SH-SY5Y (cell line): ENCODE measurements at regions not wholly inside any gene's neighbourhood (a gene's known extent, or its start where the extent isn't known, plus 50 kb on each side); places are given as distances from the start of the nearest gene placed in this dataset.

Source experiments
- GATA2 ChIP-seq: IDR thresholded peaks from 2 replicates; pipeline ENCODE4 v1.6.1; 2011; ENCODE audit warnings: mild to moderate bottlenecking, low read depth, low read length
- GATA3 ChIP-seq: IDR thresholded peaks from 2 replicates; pipeline ENCODE4 v1.6.1; 2011; ENCODE audit warnings: low read depth, mild to moderate bottlenecking, low read length, moderate library complexity

DNA sequence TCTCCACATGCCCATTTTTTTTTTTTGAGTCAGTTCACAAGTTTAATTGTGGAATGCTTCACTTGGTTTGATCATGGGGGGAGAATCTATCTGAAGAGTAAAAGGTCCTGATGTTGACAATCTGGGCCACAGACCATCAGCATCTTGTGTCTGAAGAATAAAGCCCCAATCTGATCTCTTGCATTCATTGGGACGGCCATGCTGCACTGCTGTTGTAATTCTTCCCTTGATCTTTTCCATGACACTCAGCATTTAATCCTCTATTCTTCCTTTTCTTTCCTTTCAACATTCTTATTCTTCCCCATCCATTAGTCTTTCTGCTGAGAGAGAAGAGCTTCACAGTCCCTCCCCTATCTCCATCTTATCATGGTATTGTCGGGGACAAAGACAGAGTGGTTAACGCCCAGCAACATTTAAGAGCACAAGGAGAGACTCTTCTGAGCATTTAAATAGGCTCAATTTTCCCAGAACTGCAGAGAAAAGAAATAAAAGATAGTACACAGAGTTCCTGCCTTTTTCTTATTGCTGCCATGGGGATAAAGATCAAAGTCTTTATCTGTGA, 1157.3 kb downstream of the SORCS3 start:
- TF ChIP-seq GATA2 (no peak), GATA3 (no peak)
